ENCODE measurements at regions not wholly inside any gene's neighbourhood (a gene's known extent, or its start where the extent isn't known, plus 50 kb on each side); places are given as distances from the start of the nearest gene placed in this dataset.

DNA sequence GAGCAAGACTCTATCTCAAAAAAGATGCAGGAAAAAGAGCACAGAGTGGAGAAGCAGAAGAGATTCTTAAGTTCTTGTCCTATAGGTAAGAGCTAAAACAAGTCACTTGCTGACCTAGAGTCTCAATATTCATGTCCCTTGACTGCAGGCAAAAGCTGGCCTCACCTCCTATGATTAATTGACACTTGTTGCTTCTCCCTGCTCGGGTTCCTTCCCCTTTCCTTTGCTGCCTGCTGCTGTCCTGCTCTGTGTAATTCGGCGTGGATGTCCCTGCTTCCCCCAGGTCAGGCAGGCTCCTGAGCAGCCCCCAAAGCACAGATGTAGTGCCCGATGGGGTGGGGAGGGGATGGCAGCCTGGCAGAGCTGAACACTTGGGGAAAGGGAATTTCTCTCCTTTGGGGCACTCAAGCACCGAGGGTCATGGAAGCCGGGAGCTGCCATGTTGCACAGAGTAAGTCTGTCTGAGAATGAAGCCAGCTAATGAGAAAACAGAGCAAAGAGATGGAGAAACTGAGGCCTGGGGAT, 60.8 kb upstream of the NUP50 start:
- TF ChIP-seq CTCF (IDR thresholded peaks at IDR 0.05) (no peak), TEAD4 (CRISPR knock-in tag; IDR thresholded peaks at IDR 0.05) (no peak), RELA (CRISPR knock-in tag; IDR thresholded peaks at IDR 0.05; ENCODE audit: borderline replicate concordance) (no peak), NFYB (CRISPR knock-in tag; conservative IDR thresholded peaks at IDR 0.05; ENCODE audit: low read depth) (no peak), SMAD4 (CRISPR knock-in tag; IDR thresholded peaks at IDR 0.05) (no peak), TCF7 (CRISPR knock-in tag; IDR thresholded peaks at IDR 0.05; ENCODE audit: low read depth) (no peak), FOXP1 (CRISPR knock-in tag; IDR thresholded peaks at IDR 0.05; ENCODE audit: borderline replicate concordance) (no peak), MYBL2 (CRISPR knock-in tag; IDR thresholded peaks at IDR 0.05) (no peak), USF1 (CRISPR knock-in tag; IDR thresholded peaks at IDR 0.05) (no peak), ELF4 (CRISPR knock-in tag; IDR thresholded peaks at IDR 0.05; ENCODE audit: low read depth) (no peak), ZNF121 (CRISPR knock-in tag; IDR thresholded peaks at IDR 0.05) (no peak)
- TF ChIP-seq, protein P1, sequence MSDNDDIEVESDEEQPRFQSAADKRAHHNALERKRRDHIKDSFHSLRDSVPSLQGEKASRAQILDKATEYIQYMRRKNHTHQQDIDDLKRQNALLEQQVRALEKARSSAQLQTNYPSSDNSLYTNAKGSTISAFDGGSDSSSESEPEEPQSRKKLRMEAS (CRISPR knock-in tag; IDR thresholded peaks at IDR 0.05) = no peak
- TF ChIP-seq, protein P2, sequence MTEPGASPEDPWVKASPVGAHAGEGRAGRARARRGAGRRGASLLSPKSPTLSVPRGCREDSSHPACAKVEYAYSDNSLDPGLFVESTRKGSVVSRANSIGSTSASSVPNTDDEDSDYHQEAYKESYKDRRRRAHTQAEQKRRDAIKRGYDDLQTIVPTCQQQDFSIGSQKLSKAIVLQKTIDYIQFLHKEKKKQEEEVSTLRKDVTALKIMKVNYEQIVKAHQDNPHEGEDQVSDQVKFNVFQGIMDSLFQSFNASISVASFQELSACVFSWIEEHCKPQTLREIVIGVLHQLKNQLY (CRISPR knock-in tag; IDR thresholded peaks at IDR 0.05) = no peak
- TF ChIP-seq, protein P3, sequence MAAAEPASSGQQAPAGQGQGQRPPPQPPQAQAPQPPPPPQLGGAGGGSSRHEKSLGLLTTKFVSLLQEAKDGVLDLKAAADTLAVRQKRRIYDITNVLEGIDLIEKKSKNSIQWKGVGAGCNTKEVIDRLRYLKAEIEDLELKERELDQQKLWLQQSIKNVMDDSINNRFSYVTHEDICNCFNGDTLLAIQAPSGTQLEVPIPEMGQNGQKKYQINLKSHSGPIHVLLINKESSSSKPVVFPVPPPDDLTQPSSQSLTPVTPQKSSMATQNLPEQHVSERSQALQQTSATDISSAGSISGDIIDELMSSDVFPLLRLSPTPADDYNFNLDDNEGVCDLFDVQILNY (CRISPR knock-in tag; IDR thresholded peaks at IDR 0.05) = no peak
